Gastrocnemius medialis (tissue), 4 donors: ENCODE measurements at regions not wholly inside any gene's neighbourhood (a gene's known extent, or its start where the extent isn't known, plus 50 kb on each side); places are given as distances from the start of the nearest gene placed in this dataset.

Source experiments
- POLR2A ChIP-seq, 2 donors: fragments of 450-650 bp; IDR thresholded peaks; one replicate each; pipeline ENCODE4 v1.6.1; 2017; ENCODE audit warnings: antibody characterized with exemption in 2 of 2, mild to moderate bottlenecking in 2 of 2, moderate library complexity in 2 of 2
- TF ChIP-seq, protein P1 (sequence below), 5 experiments: fragments of 450-650 bp in 3 of 5; fragments of 200-600 bp in 2 of 5; sonication (generic) in 2 of 5; IDR thresholded peaks in 4 of 5; conservative IDR thresholded peaks in 1 of 5; 1 replicate in 4 of 5; 2 replicates in 1 of 5; pipeline ENCODE4 v1.5.1; 2016 to 2019; ENCODE audit warnings: antibody characterized with exemption in 5 of 5, mild to moderate bottlenecking in 3 of 5, moderate library complexity in 3 of 5

DNA sequence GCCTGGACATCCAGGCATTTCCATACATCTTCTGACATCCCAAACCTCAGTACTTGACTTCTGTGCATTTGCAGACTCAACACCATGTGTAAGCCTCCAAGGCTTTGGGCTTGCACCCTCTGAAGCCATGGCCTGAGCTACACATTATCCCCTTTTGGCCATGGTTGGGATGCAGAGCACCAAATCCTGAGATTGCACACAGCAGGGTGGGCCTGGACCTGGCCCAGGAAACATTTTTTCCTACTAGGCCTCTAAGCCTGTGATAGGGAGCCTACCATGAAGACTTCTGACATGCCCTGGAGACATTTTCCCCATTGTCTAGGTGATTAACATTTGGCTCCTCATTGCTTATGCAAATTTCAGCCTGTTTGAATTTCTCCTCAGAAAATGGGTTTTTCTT, 853.4 kb upstream of the SPRY2 start:
- TF ChIP-seq, protein P1, sequence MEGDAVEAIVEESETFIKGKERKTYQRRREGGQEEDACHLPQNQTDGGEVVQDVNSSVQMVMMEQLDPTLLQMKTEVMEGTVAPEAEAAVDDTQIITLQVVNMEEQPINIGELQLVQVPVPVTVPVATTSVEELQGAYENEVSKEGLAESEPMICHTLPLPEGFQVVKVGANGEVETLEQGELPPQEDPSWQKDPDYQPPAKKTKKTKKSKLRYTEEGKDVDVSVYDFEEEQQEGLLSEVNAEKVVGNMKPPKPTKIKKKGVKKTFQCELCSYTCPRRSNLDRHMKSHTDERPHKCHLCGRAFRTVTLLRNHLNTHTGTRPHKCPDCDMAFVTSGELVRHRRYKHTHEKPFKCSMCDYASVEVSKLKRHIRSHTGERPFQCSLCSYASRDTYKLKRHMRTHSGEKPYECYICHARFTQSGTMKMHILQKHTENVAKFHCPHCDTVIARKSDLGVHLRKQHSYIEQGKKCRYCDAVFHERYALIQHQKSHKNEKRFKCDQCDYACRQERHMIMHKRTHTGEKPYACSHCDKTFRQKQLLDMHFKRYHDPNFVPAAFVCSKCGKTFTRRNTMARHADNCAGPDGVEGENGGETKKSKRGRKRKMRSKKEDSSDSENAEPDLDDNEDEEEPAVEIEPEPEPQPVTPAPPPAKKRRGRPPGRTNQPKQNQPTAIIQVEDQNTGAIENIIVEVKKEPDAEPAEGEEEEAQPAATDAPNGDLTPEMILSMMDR (IDR thresholded peaks at IDR 0.05 in 4 of 5, conservative IDR thresholded peaks at IDR 0.05 in 1 of 5) = no peak
- no peak for TF ChIP-seq POLR2A (IDR thresholded peaks at IDR 0.05)
